Keratinocyte (primary cell): ENCODE measurements at regions not wholly inside any gene's neighbourhood (a gene's known extent, or its start where the extent isn't known, plus 50 kb on each side); places are given as distances from the start of the nearest gene placed in this dataset.

ENCODE experiments used
- DNase-seq: peaks from one replicate; pipeline ENCODE4 v3.0.0-alpha.2; 2011; ENCODE audit warnings: low read depth, missing footprints, low spot score
- FAIRE-seq: peaks from 2 replicates; lab custom pipeline; 2011; peaks lifted over from hg19 to GRCh38; lab: Jason Lieb, UNC
- H2AFZ ChIP-seq: 2 replicates; pipeline ENCODE4 v1.6.0; 2012; ENCODE audit warnings: low read length, control low read depth, inconsistent platforms; ENCODE audit not compliant: control insufficient read depth
- H3K27ac ChIP-seq: 2 replicates; pipeline ENCODE4 v1.5.1; 2011; ENCODE audit warnings: low read length; ENCODE audit not compliant: control insufficient read depth, insufficient read depth
- H3K27me3 ChIP-seq: 3 replicates; pipeline ENCODE4 v1.6.0; 2011; ENCODE audit warnings: low read length; ENCODE audit not compliant: control insufficient read depth, insufficient read depth; ENCODE audit errors: extremely low read depth
- H3K36me3 ChIP-seq, 2 experiments: 2 replicates in 1 of 2; 3 replicates in 1 of 2; pipeline ENCODE4 v1.5.1; 2011; ENCODE audit warnings: low read length in 2 of 2, mild to moderate bottlenecking in 1 of 2; ENCODE audit not compliant: control insufficient read depth in 2 of 2, insufficient read depth in 2 of 2; ENCODE audit errors: extremely low read depth in 1 of 2
- H3K4me1 ChIP-seq: 3 replicates; pipeline ENCODE4 v1.5.1; 2011; ENCODE audit warnings: low read length; ENCODE audit not compliant: control insufficient read depth, insufficient read depth; ENCODE audit errors: extremely low read depth
- H3K4me2 ChIP-seq: 3 replicates; pipeline ENCODE4 v1.6.0; 2011; ENCODE audit warnings: low read depth, low read length; ENCODE audit not compliant: control insufficient read depth, insufficient read depth; ENCODE audit errors: extremely low read depth
- H3K4me3 ChIP-seq, 3 experiments: fragments of 200-600 bp in 1 of 3; sonication (generic) in 1 of 3; 2 replicates in 2 of 3; 3 replicates in 1 of 3; pipeline ENCODE4 v1.5.1; 2011 to 2016; ENCODE audit warnings: low read length in 3 of 3, mild to moderate bottlenecking in 3 of 3, control low read depth in 2 of 3, inconsistent platforms in 1 of 3, low read depth in 1 of 3, mixed read lengths in 1 of 3, mixed run types in 1 of 3, moderate library complexity in 1 of 3; ENCODE audit not compliant: control insufficient read depth in 2 of 3, insufficient read depth in 2 of 3; ENCODE audit errors: extremely low read depth in 1 of 3
- H3K79me2 ChIP-seq: 2 replicates; pipeline ENCODE4 v1.6.0; 2012; ENCODE audit warnings: low read length; ENCODE audit not compliant: control insufficient read depth, insufficient read depth
- H3K9ac ChIP-seq: 3 replicates; pipeline ENCODE4 v1.6.0; 2011; ENCODE audit warnings: low read length; ENCODE audit not compliant: control insufficient read depth, insufficient read depth; ENCODE audit errors: extremely low read depth
- H3K9me1 ChIP-seq: 3 replicates; pipeline ENCODE4 v1.6.0; 2011; ENCODE audit warnings: low read length; ENCODE audit not compliant: control insufficient read depth, insufficient read depth; ENCODE audit errors: extremely low read depth
- H3K9me3 ChIP-seq: 2 replicates; pipeline ENCODE4 v1.5.1; 2012; ENCODE audit warnings: low read depth, low read length; ENCODE audit not compliant: control insufficient read depth
- H4K20me1 ChIP-seq: 3 replicates; pipeline ENCODE4 v1.6.0; 2011; ENCODE audit warnings: low read length; ENCODE audit not compliant: control insufficient read depth, insufficient read depth; ENCODE audit errors: extremely low read depth
- CTCF ChIP-seq, 3 experiments: IDR thresholded peaks in 1 of 3; conservative IDR thresholded peaks in 1 of 3; optimal IDR thresholded peaks in 1 of 3; 2 replicates in 2 of 3; 3 replicates in 1 of 3; pipeline versions ENCODE3 to v1.5.1; 2011; ENCODE audit warnings: low read length in 3 of 3, mild to moderate bottlenecking in 3 of 3, moderate library complexity in 2 of 3, control low read depth in 1 of 3, inconsistent platforms in 1 of 3; ENCODE audit not compliant: insufficient read depth in 2 of 3; ENCODE audit errors: extremely low read depth in 1 of 3
- EZH2 ChIP-seq: IDR thresholded peaks from one replicate; pipeline ENCODE4 v1.6.1; 2012; ENCODE audit warnings: inconsistent platforms, mild to moderate bottlenecking, low read length, moderate library complexity
- dilution Hi-C: fragments of 300-500 bp; cut with MboI; formaldehyde crosslinking; loops from one replicate; pipeline ENCODE4 v1.7.0; 2020; ENCODE audit warnings: low sequenced_read_pairs; ENCODE audit not compliant: extremely low pct_ligation_motif_present
- small RNA-seq, 3 experiments: library from RNA; depleted of rRNA; stranded (forward); fragments of <200 nt; gene quantifications; one replicate each; pipeline ENCODE3, GENCODE V24; 2012; ENCODE audit warnings: low read depth in 3 of 3, low replicate concordance in 1 of 3; ENCODE audit not compliant: insufficient read length in 3 of 3

- FAIRE-seq: no peak
- no peak overlapping the region for H2AFZ ChIP-seq
- H3K4me3 ChIP-seq: no peak overlapping the region
- H3K27me3 ChIP-seq: no peaks in the 10 kb centered on the region
- H3K9me3 ChIP-seq: no peaks in the 10 kb centered on the region
- no peaks in the 10 kb centered on the region for H3K36me3 ChIP-seq
- H4K20me1 ChIP-seq: no peaks in the 10 kb centered on the region
- no peak for DNase-seq
- no peaks in the 10 kb centered on the region for H3K9me1 ChIP-seq
- H3K4me2 ChIP-seq: no peak overlapping the region
- dilution Hi-C loops: no loop called here
- H3K9ac ChIP-seq: no peak overlapping the region
- H3K4me1 ChIP-seq: no peaks in the 10 kb centered on the region
- TF ChIP-seq EZH2 (no peak), CTCF (optimal IDR thresholded peaks at IDR 0.05 in 1 of 3, IDR thresholded peaks at IDR 0.05 in 1 of 3, conservative IDR thresholded peaks at IDR 0.05 in 1 of 3; ENCODE audit: extremely low read depth in 1 of 3, insufficient read depth in 2 of 3, low read length in 3 of 3) (no peak)
- no peaks in the 10 kb centered on the region for H3K79me2 ChIP-seq
- no peak overlapping the region for H3K27ac ChIP-seq
Measured at GRCh38 chr9:99760421-99760820, 61.3 kb upstream of the NR4A3 start.

- no peak overlapping the region for H3K4me3 ChIP-seq
- H3K27ac ChIP-seq: no peak overlapping the region
- DNase-seq (no peak), FAIRE-seq (no peak)
- H4K20me1 ChIP-seq: no peaks in the 10 kb centered on the region
- H3K9me1 ChIP-seq: no peaks in the 10 kb centered on the region
- no peak overlapping the region for H3K9ac ChIP-seq
- H3K27me3 ChIP-seq: no peaks in the 10 kb centered on the region
- no peaks in the 10 kb centered on the region for H3K4me1 ChIP-seq
- TF ChIP-seq CTCF (optimal IDR thresholded peaks at IDR 0.05 in 1 of 3, IDR thresholded peaks at IDR 0.05 in 1 of 3, conservative IDR thresholded peaks at IDR 0.05 in 1 of 3; ENCODE audit: extremely low read depth in 1 of 3, insufficient read depth in 2 of 3, low read length in 3 of 3): no peak
- no peak for TF ChIP-seq EZH2
- H3K36me3 ChIP-seq: no peaks in the 10 kb centered on the region
- H3K9me3 ChIP-seq: no peaks in the 10 kb centered on the region
- H3K79me2 ChIP-seq: no peaks in the 10 kb centered on the region
- no peak overlapping the region for H2AFZ ChIP-seq
- H3K4me2 ChIP-seq: no peak overlapping the region
- dilution Hi-C loops: no loop called here
Measured at GRCh38 chr9:99762470-99762869, 59.2 kb upstream of the NR4A3 start.

Small RNA genes lying in the stretch of these regions (small RNA-seq; reads per million reads assigned to genes)
- gene AL137067.1 (0 reads per million in 3 experiments), gene AL137067.2 (0 reads per million in 3 experiments)
